PC-9 (cell line): ENCODE measurements at regions not wholly inside any gene's neighbourhood (a gene's known extent, or its start where the extent isn't known, plus 50 kb on each side); places are given as distances from the start of the nearest gene placed in this dataset.

Experiments used
- CTCF ChIP-seq: fragments of 200-600 bp; sonication (generic); conservative IDR thresholded peaks from 2 replicates; pipeline ENCODE4 v1.6.1; 2017; ENCODE audit warnings: mixed run types, antibody characterized with exemption, mild to moderate bottlenecking, moderate library complexity
- EZH2 ChIP-seq: fragments of 200-600 bp; sonication (generic); IDR thresholded peaks from 2 replicates; pipeline ENCODE4 v1.8.0; 2017; ENCODE audit warnings: antibody characterized with exemption, low read depth

DNA sequence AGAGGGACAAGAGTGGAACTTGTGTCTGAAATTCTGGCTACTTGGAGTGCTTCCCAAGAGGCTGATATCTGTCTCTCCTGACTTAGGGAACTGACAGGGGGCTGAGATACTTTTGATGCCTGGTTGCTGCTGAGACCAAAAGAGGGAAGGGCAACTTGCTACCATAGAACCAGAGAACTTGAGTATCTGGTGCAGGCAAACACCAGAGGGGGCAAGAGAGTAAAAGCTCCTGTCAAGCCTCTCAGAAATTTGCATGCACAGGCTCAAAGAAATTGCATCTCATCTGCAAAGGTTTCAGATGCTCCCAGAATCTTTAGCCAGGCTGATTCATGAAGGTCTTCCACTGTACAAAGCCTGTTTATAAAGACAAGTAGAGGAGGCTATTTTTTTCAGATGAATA is 391.3 kb upstream of the FOXG1 start:
- TF ChIP-seq CTCF (peak; percentile 52), EZH2 (no peak)
